Activated T-helper 2 cell treated with anti-CD3 and anti-CD28 coated beads, Interferon-gamma antibody, Interleukin-2, Interleukin-4, amounts not matched to agents 10 μg/mL and 5 μg/mL and 100 μg/mL, durations not matched to agents 14 hours and 24 hours and 36 hours (primary cell): ENCODE measurements at regions not wholly inside any gene's neighbourhood (a gene's known extent, or its start where the extent isn't known, plus 50 kb on each side); places are given as distances from the start of the nearest gene placed in this dataset.

Experiments used
- DNase-seq: peaks from one replicate; pipeline ENCODE4 v3.0.0; 2021; ENCODE audit warnings: low spot score
- H3K27ac Mint-ChIP-seq: one replicate; pipeline ENCODE4 v1.8.0; 2021; ENCODE audit warnings: mixed read lengths
- H3K27me3 Mint-ChIP-seq: one replicate; pipeline ENCODE4 v1.8.0; 2021; ENCODE audit warnings: low read depth, mixed read lengths
- H3K36me3 Mint-ChIP-seq: one replicate; pipeline ENCODE4 v1.8.0; 2021; ENCODE audit warnings: low read depth, mixed read lengths
- H3K4me1 Mint-ChIP-seq: one replicate; pipeline ENCODE4 v1.8.0; 2021; ENCODE audit warnings: low read depth, mixed read lengths
- H3K4me3 Mint-ChIP-seq: one replicate; pipeline ENCODE4 v1.8.0; 2021; ENCODE audit warnings: low read depth, mild to moderate bottlenecking, moderate library complexity, mixed read lengths
- H3K9me3 Mint-ChIP-seq: one replicate; pipeline ENCODE4 v1.8.0; 2021; ENCODE audit warnings: mixed read lengths
- intact Hi-C: fragments of 100-400 bp; cut with micrococcal nuclease; formaldehyde crosslinking; loops from one replicate; pipeline ENCODE4 v1.15.1; 2023

GRCh38 chr9:4413856-4414255 lies 76.4 kb upstream of the SLC1A1 start:
- H3K27me3 Mint-ChIP-seq: peaks cover 2% of the 10 kb centered on the region
- intact Hi-C loops: no loop called here
- no peaks in the 10 kb centered on the region for H3K4me1 Mint-ChIP-seq
- no peaks in the 10 kb centered on the region for H3K9me3 Mint-ChIP-seq
- DNase-seq: no peak
- no peak overlapping the region for H3K27ac Mint-ChIP-seq
- no peaks in the 10 kb centered on the region for H3K36me3 Mint-ChIP-seq
- no peak overlapping the region for H3K4me3 Mint-ChIP-seq

GRCh38 chr9:4404156-4404555 lies 86.1 kb upstream of the SLC1A1 start:
- Mint-ChIP-seq H3K4me1 (no peaks in the 10 kb centered on the region), H3K9me3 (peaks cover 26% of the 10 kb centered on the region), H3K27me3 (peaks cover 2% of the 10 kb centered on the region), H3K27ac (no peak overlapping the region), H3K36me3 (peaks cover 3% of the 10 kb centered on the region), H3K4me3 (no peak overlapping the region)
- intact Hi-C loops: no loop called here
- no peak for DNase-seq

- intact Hi-C loops: no loop called here
- no peaks in the 10 kb centered on the region for H3K4me1 Mint-ChIP-seq
- no peak for DNase-seq
- H3K27ac Mint-ChIP-seq: no peak overlapping the region
- peaks cover 3% of the 10 kb centered on the region for H3K36me3 Mint-ChIP-seq
- peaks cover 2% of the 10 kb centered on the region for H3K27me3 Mint-ChIP-seq
- peaks cover 26% of the 10 kb centered on the region for H3K9me3 Mint-ChIP-seq
- H3K4me3 Mint-ChIP-seq: no peak overlapping the region
Measured at GRCh38 chr9:4402501-4402900, 87.8 kb upstream of the SLC1A1 start.

GRCh38 chr9:4400731-4401130 lies 89.5 kb upstream of the SLC1A1 start:
- DNase-seq: no peak
- Mint-ChIP-seq H3K36me3 (peaks cover 3% of the 10 kb centered on the region), H3K27ac (no peak overlapping the region), H3K4me1 (no peaks in the 10 kb centered on the region), H3K9me3 (peaks cover 26% of the 10 kb centered on the region), H3K27me3 (peaks cover 2% of the 10 kb centered on the region), H3K4me3 (no peak overlapping the region)
- intact Hi-C loops: no loop called here

GRCh38 chr9:4397917-4398316 lies 92.4 kb upstream of the SLC1A1 start:
- Mint-ChIP-seq H3K36me3 (peaks cover 3% of the 10 kb centered on the region), H3K4me3 (no peak overlapping the region), H3K9me3 (peaks cover 12% of the 10 kb centered on the region), H3K4me1 (no peaks in the 10 kb centered on the region), H3K27ac (no peak overlapping the region), H3K27me3 (peaks cover 2% of the 10 kb centered on the region)
- intact Hi-C loops: no loop called here
- no peak for DNase-seq

- Mint-ChIP-seq H3K9me3 (no peaks in the 10 kb centered on the region), H3K36me3 (no peaks in the 10 kb centered on the region), H3K27me3 (no peaks in the 10 kb centered on the region), H3K27ac (no peak overlapping the region), H3K4me3 (no peak overlapping the region), H3K4me1 (no peaks in the 10 kb centered on the region)
- DNase-seq: no peak
- intact Hi-C loops: no loop called here
Measured at GRCh38 chr9:4393806-4394523, 94.1 kb upstream of the GLIS3 start.

- Mint-ChIP-seq H3K9me3 (no peaks in the 10 kb centered on the region), H3K36me3 (no peaks in the 10 kb centered on the region), H3K4me3 (no peak overlapping the region), H3K27ac (no peak overlapping the region), H3K4me1 (no peaks in the 10 kb centered on the region), H3K27me3 (no peaks in the 10 kb centered on the region)
- intact Hi-C loops: no loop called here
- DNase-seq: no peak
Measured at GRCh38 chr9:4389755-4390154, 89.9 kb upstream of the GLIS3 start.

- H3K36me3 Mint-ChIP-seq: no peaks in the 10 kb centered on the region
- no peak for DNase-seq
- no peak overlapping the region for H3K4me3 Mint-ChIP-seq
- H3K9me3 Mint-ChIP-seq: no peaks in the 10 kb centered on the region
- no peaks in the 10 kb centered on the region for H3K4me1 Mint-ChIP-seq
- intact Hi-C loops: no loop called here
- H3K27ac Mint-ChIP-seq: no peak overlapping the region
- H3K27me3 Mint-ChIP-seq: no peaks in the 10 kb centered on the region
Measured at GRCh38 chr9:4389003-4389402, 89.1 kb upstream of the GLIS3 start.

GRCh38 chr9:4386819-4387218 lies 87.0 kb upstream of the GLIS3 start:
- H3K9me3 Mint-ChIP-seq: no peaks in the 10 kb centered on the region
- no peak for DNase-seq
- intact Hi-C loops: no loop called here
- no peaks in the 10 kb centered on the region for H3K4me1 Mint-ChIP-seq
- no peak overlapping the region for H3K4me3 Mint-ChIP-seq
- H3K27ac Mint-ChIP-seq: no peak overlapping the region
- no peaks in the 10 kb centered on the region for H3K36me3 Mint-ChIP-seq
- peaks cover 1% of the 10 kb centered on the region for H3K27me3 Mint-ChIP-seq

GRCh38 chr9:4384750-4385149 lies 84.9 kb upstream of the GLIS3 start:
- H3K4me1 Mint-ChIP-seq: no peaks in the 10 kb centered on the region
- H3K27me3 Mint-ChIP-seq: peaks cover 12% of the 10 kb centered on the region
- intact Hi-C loops: no loop called here
- H3K27ac Mint-ChIP-seq: no peak overlapping the region
- no peak for DNase-seq
- H3K4me3 Mint-ChIP-seq: no peak overlapping the region
- no peaks in the 10 kb centered on the region for H3K9me3 Mint-ChIP-seq
- H3K36me3 Mint-ChIP-seq: no peaks in the 10 kb centered on the region

GRCh38 chr9:4382722-4383317 lies 83.0 kb upstream of the GLIS3 start:
- Mint-ChIP-seq H3K4me3 (no peak overlapping the region), H3K4me1 (no peaks in the 10 kb centered on the region), H3K36me3 (no peaks in the 10 kb centered on the region), H3K9me3 (no peaks in the 10 kb centered on the region), H3K27ac (no peak overlapping the region), H3K27me3 (peaks cover 12% of the 10 kb centered on the region)
- intact Hi-C loops: loop anchor here (2.0 kb wide), 1 partner anchor 258 kb away; no protein-coding TSS in a partner anchor
- DNase-seq: no peak

- intact Hi-C loops: loop anchor here (2.0 kb wide), 1 partner anchor 259 kb away; no protein-coding TSS in a partner anchor
- Mint-ChIP-seq H3K4me3 (no peak overlapping the region), H3K9me3 (no peaks in the 10 kb centered on the region), H3K4me1 (no peaks in the 10 kb centered on the region), H3K36me3 (no peaks in the 10 kb centered on the region), H3K27me3 (peaks cover 12% of the 10 kb centered on the region), H3K27ac (no peak overlapping the region)
- DNase-seq: no peak
Measured at GRCh38 chr9:4381744-4382143, 81.9 kb upstream of the GLIS3 start.

GRCh38 chr9:4380406-4380805 lies 80.5 kb upstream of the GLIS3 start:
- H3K4me3 Mint-ChIP-seq: no peak overlapping the region
- no peak overlapping the region for H3K27ac Mint-ChIP-seq
- H3K36me3 Mint-ChIP-seq: no peaks in the 10 kb centered on the region
- H3K9me3 Mint-ChIP-seq: no peaks in the 10 kb centered on the region
- peaks cover 19% of the 10 kb centered on the region for H3K27me3 Mint-ChIP-seq
- no peaks in the 10 kb centered on the region for H3K4me1 Mint-ChIP-seq
- DNase-seq: no peak
- intact Hi-C loops: no loop called here
